ENCODE measurements at regions not wholly inside any gene's neighbourhood (a gene's known extent, or its start where the extent isn't known, plus 50 kb on each side); places are given as distances from the start of the nearest gene placed in this dataset.

GRCh38 chr5:116703328-116703727, 128.7 kb upstream of the SEMA6A start:
- Histone ChIP-seq H3K4me2 (peak overlapping the region; percentile 4; the same call in 1 of the 2 replicates), H3K27me3 (ENCODE audit: insufficient read depth) (no peaks in the 10 kb centered on the region), H4K20me1 (replicated peaks; ENCODE audit: insufficient read depth) (no peaks in the 10 kb centered on the region), H3K36me3 (ENCODE audit: insufficient read depth) (no peaks in the 10 kb centered on the region), H3F3A (replicated peaks; ENCODE audit: low read depth) (no peaks in the 10 kb centered on the region), H3K27ac (ENCODE audit: low read depth) (peak overlapping the region; percentile 9), H3K79me2 (replicated peaks; ENCODE audit: insufficient read depth) (no peaks in the 10 kb centered on the region), H3K4me3 (no peak overlapping the region), H2AFZ (0 out of 2 replicates have a peak overlapping the region, but pooled peaks have one; percentile 1), H3K9me2 (ENCODE audit: insufficient read depth) (no peaks in the 10 kb centered on the region), H3K4me1 (ENCODE audit: insufficient read depth) (peaks cover 29% of the 10 kb centered on the region)
- Mint-ChIP-seq H3K36me3 (ENCODE audit: low read depth) (0 out of 3 replicates have a peak, but pooled peaks cover 3% of the 10 kb centered on the region), H3K27me3 (ENCODE audit: insufficient read depth, low read depth, poor library complexity) (peaks cover 3% of the 10 kb centered on the region), H3K27ac (peak overlapping the region; percentile 86), H3K4me1 (peaks cover 36% of the 10 kb centered on the region), H3K9me3 (no peaks in the 10 kb centered on the region), H3K4me3 (no peak overlapping the region)
- DNase-seq (ENCODE audit: low spot score) (no peak), ATAC-seq (no peak)
- TF ChIP-seq, protein P1, sequence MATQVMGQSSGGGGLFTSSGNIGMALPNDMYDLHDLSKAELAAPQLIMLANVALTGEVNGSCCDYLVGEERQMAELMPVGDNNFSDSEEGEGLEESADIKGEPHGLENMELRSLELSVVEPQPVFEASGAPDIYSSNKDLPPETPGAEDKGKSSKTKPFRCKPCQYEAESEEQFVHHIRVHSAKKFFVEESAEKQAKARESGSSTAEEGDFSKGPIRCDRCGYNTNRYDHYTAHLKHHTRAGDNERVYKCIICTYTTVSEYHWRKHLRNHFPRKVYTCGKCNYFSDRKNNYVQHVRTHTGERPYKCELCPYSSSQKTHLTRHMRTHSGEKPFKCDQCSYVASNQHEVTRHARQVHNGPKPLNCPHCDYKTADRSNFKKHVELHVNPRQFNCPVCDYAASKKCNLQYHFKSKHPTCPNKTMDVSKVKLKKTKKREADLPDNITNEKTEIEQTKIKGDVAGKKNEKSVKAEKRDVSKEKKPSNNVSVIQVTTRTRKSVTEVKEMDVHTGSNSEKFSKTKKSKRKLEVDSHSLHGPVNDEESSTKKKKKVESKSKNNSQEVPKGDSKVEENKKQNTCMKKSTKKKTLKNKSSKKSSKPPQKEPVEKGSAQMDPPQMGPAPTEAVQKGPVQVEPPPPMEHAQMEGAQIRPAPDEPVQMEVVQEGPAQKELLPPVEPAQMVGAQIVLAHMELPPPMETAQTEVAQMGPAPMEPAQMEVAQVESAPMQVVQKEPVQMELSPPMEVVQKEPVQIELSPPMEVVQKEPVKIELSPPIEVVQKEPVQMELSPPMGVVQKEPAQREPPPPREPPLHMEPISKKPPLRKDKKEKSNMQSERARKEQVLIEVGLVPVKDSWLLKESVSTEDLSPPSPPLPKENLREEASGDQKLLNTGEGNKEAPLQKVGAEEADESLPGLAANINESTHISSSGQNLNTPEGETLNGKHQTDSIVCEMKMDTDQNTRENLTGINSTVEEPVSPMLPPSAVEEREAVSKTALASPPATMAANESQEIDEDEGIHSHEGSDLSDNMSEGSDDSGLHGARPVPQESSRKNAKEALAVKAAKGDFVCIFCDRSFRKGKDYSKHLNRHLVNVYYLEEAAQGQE (IDR thresholded peaks at IDR 0.05; ENCODE audit: unreplicated experiment) = no peak
- TF ChIP-seq, protein P2, sequence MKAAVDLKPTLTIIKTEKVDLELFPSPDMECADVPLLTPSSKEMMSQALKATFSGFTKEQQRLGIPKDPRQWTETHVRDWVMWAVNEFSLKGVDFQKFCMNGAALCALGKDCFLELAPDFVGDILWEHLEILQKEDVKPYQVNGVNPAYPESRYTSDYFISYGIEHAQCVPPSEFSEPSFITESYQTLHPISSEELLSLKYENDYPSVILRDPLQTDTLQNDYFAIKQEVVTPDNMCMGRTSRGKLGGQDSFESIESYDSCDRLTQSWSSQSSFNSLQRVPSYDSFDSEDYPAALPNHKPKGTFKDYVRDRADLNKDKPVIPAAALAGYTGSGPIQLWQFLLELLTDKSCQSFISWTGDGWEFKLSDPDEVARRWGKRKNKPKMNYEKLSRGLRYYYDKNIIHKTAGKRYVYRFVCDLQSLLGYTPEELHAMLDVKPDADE (IDR thresholded peaks at IDR 0.05) = no peak
- TF ChIP-seq CREB1 (CRISPR knock-in tag; IDR thresholded peaks at IDR 0.05; ENCODE audit: low read depth) = no peak
- no peak for TF ChIP-seq EZH2 (IDR thresholded peaks at IDR 0.05; ENCODE audit: low read depth, unreplicated experiment)
- TF ChIP-seq ZNF114 (CRISPR knock-in tag; IDR thresholded peaks at IDR 0.05) = no peak
- TF ChIP-seq STAT1 (IDR thresholded peaks at IDR 0.05; ENCODE audit: unreplicated experiment) = no peak
- no peak for TF ChIP-seq JUNB (IDR thresholded peaks at IDR 0.05; ENCODE audit: unreplicated experiment)
- TF ChIP-seq POLR2AphosphoS5 (IDR thresholded peaks at IDR 0.05; ENCODE audit: low read depth) = no peak
- no peak for TF ChIP-seq EZH2phosphoT487 (IDR thresholded peaks at IDR 0.05; ENCODE audit: unreplicated experiment)
- TF ChIP-seq ZNF331 (CRISPR knock-in tag; IDR thresholded peaks at IDR 0.05; ENCODE audit: low read depth) = no peak
- TF ChIP-seq, protein P3, sequence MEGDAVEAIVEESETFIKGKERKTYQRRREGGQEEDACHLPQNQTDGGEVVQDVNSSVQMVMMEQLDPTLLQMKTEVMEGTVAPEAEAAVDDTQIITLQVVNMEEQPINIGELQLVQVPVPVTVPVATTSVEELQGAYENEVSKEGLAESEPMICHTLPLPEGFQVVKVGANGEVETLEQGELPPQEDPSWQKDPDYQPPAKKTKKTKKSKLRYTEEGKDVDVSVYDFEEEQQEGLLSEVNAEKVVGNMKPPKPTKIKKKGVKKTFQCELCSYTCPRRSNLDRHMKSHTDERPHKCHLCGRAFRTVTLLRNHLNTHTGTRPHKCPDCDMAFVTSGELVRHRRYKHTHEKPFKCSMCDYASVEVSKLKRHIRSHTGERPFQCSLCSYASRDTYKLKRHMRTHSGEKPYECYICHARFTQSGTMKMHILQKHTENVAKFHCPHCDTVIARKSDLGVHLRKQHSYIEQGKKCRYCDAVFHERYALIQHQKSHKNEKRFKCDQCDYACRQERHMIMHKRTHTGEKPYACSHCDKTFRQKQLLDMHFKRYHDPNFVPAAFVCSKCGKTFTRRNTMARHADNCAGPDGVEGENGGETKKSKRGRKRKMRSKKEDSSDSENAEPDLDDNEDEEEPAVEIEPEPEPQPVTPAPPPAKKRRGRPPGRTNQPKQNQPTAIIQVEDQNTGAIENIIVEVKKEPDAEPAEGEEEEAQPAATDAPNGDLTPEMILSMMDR (conservative IDR thresholded peaks at IDR 0.05; ENCODE audit: low read depth in 2 of 2) = no peak
- TF ChIP-seq ZNF462 (CRISPR knock-in tag; IDR thresholded peaks at IDR 0.05) = no peak
- no peak for TF ChIP-seq NANOG (IDR thresholded peaks at IDR 0.05; ENCODE audit: borderline replicate concordance)

All from GM23338 (cell line).